Jurkat, Clone E6-1 (cell line): ENCODE measurements at regions not wholly inside any gene's neighbourhood (a gene's known extent, or its start where the extent isn't known, plus 50 kb on each side); places are given as distances from the start of the nearest gene placed in this dataset.

Source experiments
- DNase-seq: peaks from one replicate; pipeline ENCODE4 v3.0.0-alpha.2; 2011; ENCODE audit warnings: low read depth, low spot score
- H3K4me3 ChIP-seq: 2 replicates; pipeline ENCODE4 v1.5.1; 2011; ENCODE audit warnings: mild to moderate bottlenecking, low read length, control low read depth, moderate library complexity

DNA sequence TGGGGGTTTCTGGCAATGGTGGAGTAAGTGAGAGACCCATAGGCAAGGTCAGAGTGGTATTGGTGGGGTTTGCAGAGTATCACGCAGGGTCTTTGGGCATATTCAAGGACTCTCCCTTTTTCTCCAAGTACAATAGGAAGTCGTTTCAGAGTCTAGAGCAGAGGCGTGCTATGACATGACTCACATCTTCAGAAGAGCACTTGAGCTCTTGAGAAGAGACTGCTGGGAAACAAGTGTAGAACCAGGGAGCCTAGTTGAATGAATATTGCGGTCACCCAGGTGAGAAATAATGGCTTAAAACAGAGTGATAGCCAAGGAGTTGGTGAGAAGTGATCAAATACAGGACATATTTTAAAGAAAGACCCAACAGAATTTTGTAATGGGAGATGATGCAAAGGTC is 813.4 kb downstream of the TLE1 start:
- no peak overlapping the region for H3K4me3 ChIP-seq
- DNase-seq: no peak

DNA sequence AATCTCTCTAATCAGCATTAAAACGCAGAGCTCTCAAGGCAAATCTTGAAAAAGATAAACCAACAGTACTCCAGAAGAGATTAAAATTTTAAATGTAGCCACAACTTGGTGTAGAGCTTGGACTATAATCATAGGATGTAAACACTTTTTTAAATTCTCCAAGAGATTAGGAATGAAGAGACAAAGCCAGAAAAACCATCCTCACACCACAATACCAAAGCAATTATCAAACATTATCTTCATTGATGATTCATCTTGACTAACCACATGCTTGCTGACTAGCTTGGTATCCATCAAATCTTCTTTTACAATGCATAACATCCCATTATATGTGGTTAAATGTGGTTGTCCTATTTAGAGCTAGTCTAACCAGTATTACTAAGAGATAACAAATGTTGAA is 815.1 kb downstream of the TLE1 start:
- H3K4me3 ChIP-seq: no peak overlapping the region
- no peak for DNase-seq

DNA sequence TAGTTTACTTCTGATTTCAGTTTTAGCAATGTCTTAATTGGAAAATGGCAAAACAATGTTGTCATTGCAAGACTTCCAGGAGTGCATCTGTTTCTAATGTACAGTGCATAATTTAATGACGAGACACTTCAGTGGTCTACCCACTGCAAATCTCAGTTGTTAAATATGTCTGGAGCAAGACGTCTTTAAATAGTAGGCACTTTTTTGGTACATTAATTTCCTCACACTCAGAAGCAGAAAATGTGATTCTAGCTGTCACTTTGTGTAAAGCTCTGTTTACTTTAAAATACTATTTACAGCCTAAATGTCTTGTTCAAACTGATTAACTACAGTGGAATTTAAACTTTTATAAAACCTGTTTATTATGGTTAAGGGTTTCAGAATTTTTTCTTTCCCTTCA is 815.5 kb downstream of the TLE1 start:
- H3K4me3 ChIP-seq: no peak overlapping the region
- DNase-seq: no peak

DNA sequence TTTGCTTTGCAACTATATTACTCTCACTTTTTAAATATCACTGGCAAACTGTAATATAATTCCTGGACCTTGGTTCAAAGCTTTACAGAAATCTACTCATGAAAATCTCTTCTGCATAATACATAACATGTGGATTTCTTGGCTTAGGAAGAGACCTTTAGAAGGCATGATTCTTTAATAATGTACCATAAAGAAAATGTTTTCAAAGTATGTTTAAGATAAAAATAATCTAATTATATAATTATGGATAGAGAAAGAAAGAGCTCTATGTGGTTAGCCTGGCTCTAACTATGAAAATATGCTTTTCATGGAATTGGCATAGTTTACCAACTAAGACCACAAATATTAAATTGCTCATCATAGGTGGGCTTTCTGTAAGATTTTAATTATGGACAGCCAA is 817.8 kb downstream of the TLE1 start:
- H3K4me3 ChIP-seq: no peak overlapping the region
- DNase-seq: no peak

DNA sequence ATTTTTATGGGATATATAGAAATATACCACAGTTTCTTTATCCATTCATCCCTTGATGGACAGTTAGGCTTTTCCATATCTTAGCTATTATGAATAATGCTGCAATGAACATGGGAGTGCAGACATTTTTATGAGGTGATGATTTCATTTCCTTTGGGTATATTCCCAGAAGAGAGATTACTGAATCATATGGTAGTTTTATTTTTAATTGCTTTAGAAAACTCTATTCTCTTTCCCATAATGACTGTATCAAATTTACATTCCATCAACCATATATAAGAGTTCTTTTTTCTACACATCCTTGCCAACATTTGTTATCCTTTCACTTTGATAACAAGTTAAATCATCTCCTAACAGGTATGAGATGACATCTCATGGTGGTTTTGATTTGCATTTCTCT is 821.6 kb downstream of the TLE1 start:
- no peak for DNase-seq
- H3K4me3 ChIP-seq: no peak overlapping the region

DNA sequence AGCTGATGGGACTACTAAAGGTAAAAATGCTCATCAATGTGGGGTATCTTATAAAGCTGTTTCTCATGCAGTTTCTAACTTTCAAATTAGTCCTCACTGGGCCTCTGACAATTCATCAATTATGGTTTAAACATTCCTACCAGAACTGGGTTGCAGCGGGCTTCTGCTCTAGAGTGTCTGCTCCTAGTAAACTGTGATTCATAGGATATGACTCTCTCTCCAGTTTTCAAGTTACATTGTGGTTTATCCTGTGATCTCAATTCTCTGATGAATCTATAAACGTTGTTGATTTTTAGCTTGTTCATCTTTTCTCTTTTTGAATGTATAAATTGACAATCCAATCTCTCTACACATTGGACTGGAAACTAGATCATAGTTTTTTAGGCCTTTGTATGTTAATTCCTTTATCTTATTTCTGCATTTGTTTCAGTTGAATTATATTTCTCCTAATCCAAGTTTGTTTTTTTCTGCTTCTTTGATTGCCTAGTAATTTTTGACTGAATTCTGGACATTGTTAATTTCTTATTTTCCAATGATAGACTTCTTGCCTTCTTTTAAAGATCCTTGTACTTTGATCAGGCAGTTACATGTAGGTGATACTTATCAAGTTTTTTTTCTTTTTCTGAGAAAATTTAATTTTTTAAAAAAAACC is 822.6 kb downstream of the TLE1 start:
- no peak for DNase-seq
- H3K4me3 ChIP-seq: no peak overlapping the region

DNA sequence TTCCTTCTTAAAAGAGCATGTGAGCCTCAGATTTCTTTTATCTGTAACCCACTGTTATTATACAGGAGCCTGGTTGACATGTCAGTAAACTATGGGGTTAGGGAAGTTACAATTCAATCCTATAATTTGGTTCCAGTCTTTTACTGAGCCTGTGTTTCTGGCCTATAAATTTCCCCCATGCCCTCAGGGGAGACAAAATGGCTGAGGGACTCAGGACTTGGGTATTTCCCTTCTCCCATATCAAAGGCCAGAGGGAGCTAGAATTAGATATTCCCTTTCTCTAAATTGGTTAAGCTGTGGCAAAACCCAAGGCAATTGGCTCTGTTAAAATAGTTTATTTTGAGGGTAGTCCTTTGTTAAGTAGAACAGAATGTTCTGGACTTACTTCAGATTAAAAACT is 823.2 kb downstream of the TLE1 start:
- H3K4me3 ChIP-seq: no peak overlapping the region
- DNase-seq: no peak

DNA sequence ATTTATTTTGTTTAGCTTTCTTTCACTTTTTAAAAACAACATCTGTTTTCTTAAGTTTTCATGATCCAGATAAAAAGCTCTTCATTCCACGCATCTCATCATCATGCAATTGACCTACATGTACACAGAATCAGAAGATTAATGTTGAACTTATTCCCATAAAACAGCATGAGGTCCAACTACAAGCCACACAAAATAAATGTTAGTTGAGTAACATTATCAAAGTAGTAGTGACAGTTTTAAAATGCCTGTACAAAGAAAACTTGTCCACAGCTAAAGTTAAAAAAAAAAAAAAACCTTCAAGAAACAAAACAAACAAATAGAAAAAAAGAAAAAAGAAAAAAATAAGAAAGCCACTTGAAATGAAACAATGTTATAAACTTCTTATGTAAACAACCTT is 846.3 kb downstream of the TLE1 start:
- no peak overlapping the region for H3K4me3 ChIP-seq
- DNase-seq: no peak

DNA sequence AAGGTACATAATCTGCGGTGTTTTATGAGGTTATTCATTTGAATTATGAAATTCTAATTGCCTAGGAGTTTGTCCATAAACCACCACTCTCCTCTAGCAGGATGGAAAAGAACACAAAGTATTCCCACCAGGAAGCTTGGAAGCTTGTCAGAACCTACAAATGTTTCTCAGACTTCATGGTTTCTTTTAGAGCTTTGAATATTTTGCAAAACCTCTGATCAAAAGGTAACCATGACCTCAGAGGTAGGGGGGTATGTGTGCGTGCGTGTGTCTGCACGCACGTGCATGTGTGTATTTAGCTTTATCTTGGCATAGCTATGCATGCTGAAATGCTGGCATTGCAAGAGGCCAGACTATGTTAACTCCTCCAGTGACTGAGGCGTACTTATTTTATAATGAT is 847.0 kb downstream of the TLE1 start:
- DNase-seq: no peak
- no peak overlapping the region for H3K4me3 ChIP-seq

DNA sequence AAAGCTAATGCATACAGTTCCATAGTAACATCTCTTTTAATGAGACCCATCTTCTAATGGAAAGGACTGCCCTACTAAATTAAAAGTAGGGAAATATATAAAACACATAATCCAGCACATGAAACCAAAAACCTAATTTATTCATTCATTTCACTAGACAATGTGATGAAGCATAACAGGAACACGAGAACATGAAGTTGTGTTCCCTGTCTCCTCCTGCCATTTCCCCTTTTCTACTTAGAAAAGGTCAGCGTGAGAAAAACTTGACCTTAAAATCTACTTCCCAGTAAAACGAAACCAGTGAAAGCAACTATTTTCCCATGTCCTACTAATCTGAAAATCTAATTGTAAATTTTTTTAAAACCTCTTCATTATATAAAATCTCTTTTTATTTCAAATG is 847.5 kb downstream of the TLE1 start:
- no peak for DNase-seq
- no peak overlapping the region for H3K4me3 ChIP-seq

DNA sequence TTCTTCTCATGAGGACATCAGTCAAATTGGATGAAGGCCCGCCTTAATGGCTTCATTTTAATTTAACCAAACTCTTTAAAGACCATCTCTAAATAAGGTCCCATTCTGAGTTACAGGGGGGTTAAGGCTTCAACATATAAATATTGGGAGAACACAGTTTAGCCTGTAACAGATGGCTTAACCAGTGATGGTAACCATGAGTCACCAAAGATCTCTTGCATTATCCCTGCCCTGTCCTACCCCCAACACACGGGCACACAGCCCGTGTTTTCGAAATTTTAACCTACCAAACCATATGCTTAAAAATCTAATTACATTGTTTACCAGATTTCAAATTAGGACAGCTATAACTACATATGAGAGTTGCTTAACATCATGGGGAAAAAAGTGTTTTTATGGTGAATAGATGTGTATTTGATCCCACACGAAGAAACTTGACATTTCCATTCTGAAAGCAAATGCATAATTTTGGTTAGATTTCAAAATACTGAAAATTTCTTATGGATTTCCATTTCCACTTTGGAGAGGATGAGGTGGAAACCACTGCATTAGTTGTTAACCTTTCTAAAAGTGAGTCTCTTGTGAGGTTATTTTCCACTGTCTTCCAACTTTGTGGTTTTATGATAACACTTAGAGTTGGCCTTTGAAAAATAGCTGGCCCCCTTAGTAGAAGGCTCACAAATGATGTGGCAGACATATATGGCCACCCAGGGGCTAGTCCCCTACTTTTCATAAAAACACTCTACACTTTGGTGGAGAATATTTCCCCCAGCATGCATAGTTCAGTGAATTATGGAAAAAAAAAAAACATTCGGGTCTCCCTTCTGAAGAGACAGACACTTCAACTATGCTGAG is 849.3 kb downstream of the TLE1 start:
- no peak overlapping the region for H3K4me3 ChIP-seq
- DNase-seq: no peak

DNA sequence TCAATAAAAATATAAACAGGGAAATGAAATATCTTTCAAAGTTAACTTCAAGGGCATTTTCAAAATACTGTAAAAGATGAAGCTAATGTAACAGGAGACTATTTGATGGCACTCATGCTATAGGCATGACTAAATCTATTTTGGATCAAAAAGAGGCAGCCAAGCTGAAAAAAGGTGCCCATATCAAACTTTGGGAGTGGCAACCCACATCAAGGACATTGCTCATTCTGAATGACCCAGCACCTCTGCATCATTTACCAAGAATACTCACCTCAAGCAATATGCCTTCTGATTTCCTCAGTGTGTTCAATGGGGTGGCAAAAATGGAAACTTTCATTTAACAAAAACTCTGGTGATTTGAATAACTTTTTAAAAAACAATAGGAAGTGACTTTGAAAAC is 853.3 kb downstream of the TLE1 start:
- no peak for DNase-seq
- no peak overlapping the region for H3K4me3 ChIP-seq

DNA sequence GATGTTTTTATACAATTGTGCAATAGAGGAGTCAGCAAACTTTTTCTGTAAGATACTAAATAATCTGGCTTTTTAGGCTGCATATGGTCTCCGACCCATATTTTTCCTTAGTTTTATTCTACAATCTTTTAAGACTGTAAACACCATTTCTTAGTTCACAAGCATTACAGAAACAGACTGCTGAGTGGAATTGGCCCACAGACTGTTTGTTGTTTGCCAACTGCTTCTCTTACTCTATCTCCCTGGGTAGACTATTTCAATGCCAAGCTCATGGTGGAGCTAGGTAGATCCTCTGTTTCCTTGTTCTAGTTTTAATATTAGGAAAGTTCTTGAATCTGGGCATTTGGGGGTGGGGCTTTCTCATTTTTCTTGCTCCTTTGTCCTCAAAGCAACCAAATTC is 857.6 kb downstream of the TLE1 start:
- no peak overlapping the region for H3K4me3 ChIP-seq
- DNase-seq: no peak

DNA sequence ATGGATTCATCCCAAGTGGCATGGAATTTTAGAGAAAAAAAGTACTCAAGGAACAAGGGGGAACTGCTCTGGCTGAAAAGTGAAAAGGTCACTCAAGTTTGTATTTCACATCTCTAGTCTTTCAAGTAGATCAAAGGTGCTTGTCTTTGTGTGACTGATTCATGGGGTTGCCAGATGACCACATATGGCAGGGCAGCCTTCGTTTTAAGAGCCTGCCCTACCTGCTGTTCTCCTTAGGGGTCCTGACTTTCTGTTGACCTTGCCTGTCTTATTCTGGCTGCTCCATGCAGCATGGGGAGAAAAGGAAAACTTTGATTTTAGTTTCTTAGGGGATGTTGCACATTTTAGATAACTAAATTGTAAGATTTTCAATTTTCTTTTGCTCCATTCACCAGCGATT is 877.7 kb downstream of the TLE1 start:
- no peak overlapping the region for H3K4me3 ChIP-seq
- DNase-seq: no peak

DNA sequence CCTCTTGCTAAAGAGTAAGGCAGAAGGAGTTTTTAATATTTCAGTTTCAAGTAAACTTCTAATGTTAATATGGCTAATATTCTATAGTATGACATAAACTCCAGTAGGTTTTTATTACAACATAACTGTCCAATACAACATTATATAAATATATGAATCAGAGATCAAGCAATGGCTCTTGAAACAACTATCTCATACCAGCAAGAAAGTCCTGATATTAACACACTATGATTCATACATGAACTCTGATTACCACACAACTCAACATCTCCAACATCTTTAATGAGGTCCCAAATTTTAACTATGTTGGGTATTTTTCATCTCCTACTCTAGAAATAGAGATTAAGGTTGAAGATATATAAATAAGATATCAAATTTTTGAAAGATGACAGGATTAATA is 878.3 kb downstream of the TLE1 start:
- no peak overlapping the region for H3K4me3 ChIP-seq
- no peak for DNase-seq

DNA sequence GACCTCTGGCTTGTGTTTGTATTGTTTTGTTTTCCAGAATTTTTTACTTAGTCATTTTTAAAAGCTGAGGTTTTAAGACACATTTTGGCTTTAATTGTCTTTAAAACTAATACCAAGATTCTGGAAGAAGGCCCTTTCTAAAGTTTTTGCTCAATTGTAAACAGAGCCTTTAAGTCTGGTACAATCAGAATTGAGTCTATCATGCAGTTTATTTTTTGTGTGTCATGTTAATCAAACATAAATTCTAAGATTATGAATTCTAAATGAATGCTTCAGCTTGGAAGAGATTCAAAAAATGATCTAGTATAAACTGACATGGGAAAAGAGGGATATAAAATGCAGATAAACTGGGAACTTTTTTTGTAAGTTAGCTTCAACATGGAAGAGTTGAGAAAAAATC is 882.7 kb downstream of the TLE1 start:
- H3K4me3 ChIP-seq: no peak overlapping the region
- no peak for DNase-seq

DNA sequence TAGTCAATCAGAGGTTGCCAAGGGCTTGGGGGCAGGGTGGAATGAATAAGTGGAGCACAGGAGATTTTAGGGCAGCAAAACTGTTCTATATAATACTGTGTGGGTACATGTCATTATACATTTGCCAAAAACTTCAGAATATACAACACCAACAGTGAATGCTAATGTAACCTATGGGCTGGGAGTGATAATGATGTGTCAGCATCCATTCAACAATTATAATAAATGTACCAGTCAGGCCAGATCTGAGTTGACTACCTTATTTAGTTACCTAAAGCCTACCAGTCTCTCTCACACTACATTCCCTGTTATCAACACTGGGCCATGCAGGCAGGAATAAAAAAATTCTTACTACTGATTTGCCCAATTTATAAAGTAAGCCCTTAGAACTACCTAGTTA is 884.5 kb downstream of the TLE1 start:
- no peak overlapping the region for H3K4me3 ChIP-seq
- DNase-seq: no peak

DNA sequence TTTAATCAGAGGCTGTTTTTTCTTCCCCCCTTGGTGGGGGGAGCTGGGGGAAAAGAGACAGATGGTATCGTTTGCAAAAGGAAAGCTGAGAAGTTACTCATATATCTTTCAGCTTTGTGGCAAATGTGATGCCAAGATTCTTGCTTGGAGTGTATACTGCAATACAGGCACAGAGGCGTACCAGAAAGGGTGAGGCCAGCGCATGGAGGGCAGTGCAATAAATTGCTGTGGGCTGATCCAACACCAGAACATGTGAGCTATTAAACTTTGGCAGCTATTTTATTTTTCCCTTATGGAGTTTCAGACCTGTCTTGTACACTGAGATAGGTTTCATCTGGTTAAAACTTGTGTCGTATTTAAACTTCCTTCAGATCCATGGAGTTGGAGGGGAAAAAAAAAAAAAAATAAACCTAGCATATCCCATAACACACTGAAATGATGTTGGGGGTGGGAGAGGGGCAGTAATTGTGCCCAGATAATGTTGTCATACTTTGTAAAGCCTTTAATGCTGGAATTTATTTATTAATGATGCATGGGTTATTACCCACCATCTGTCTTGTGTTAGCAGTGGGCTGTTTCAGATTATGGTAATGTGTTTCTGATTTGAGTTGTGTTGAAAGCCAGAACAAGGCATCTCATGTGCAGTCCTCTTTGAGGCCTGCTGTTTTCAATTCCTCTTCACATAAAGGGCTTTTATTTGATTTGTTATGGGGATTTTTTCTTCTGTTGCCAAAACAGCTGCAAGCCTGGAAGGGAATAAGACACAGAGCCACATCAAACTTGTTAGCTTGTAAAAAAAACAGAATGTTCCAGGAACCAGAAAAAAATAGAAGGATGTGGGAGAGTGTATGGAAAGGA is 891.3 kb downstream of the TLE1 start:
- DNase-seq: no peak
- H3K4me3 ChIP-seq: no peak overlapping the region

DNA sequence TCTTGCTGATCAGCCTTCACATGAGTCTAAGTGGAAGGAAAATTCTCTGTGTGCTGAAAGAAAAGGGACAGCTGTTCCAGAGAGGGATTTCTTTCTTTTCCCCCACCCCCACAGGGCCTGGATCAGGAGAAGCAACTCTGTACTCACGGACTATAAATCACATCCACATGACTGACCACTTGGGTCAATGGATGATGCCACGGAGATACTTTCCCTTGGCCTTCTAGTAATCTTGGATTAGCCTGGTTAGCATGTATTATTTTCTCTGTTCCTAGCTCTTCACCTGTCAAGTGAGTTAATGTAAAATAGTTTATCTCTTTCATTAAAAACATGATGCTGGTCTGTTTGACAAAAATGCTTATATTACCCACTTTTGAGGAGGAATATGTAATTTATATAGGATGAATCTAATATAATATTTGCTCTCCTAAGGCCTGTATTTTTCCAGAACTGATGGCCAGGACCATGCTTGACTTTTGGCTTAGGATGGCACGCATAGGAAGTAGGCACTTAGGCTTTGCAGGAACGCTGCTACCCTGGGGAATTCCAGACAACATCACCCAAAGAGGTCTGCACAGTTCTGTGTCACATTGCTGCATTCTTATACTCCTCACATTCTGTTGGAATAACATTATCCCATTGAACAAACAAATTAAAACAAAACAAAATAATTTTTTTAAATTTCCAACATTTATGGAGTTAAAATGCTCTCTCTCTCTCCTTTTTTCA is 892.1 kb downstream of the TLE1 start:
- H3K4me3 ChIP-seq: no peak overlapping the region
- DNase-seq: no peak

DNA sequence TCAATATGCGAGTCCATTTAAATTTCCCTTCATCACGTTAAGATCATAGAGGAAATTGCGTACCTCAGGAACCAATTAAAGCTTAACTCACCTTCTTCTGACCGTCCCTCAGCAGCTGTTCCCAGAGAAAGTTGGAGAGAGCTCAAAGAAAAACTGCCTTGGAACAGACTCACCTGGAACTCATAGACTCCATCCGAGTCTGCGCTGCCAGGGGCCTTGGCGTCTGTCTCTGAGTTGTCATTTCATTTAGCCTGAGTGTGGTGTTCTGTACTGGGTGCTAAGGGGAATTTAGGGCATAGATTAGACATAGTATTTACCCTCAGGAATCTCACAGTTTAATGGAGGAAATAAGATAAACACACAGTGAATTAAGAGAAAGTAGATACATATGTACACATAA is 892.7 kb downstream of the TLE1 start:
- no peak for DNase-seq
- H3K4me3 ChIP-seq: no peak overlapping the region
